ENCODE measurements at regions not wholly inside any gene's neighbourhood (a gene's known extent, or its start where the extent isn't known, plus 50 kb on each side); places are given as distances from the start of the nearest gene placed in this dataset.

DNA sequence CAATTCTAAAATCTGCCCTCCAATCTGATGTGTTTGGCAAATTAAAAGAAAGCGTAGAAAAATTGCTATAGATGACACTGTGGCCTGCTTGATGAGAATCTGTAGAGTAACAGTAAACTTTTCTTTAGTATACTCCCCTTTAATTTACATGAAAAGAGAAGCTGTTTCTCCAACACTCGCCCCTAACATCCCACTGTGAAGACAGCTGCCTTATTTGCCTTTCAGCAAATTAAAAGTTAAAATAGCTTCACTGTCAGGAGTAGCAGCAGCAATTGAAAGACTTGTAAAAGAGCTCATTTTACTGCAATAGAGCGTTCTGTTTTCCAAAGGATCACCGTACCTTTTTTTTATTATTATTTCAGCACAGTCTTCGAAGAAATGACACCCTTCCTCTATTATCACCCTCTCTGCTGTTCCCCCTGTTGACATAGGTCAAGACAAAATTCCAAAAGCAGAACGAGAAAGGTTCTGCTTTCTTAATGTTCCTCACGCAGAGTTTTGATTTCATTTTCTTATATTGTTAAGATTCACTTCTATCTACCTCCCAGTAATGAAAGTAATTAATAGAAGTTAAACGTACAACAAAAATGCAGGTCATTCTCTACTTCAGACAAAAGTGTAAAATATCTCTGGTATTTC is 153.5 kb upstream of the USP15 start:
- DNase-seq (ENCODE audit: low spot score) = no peak

DNA sequence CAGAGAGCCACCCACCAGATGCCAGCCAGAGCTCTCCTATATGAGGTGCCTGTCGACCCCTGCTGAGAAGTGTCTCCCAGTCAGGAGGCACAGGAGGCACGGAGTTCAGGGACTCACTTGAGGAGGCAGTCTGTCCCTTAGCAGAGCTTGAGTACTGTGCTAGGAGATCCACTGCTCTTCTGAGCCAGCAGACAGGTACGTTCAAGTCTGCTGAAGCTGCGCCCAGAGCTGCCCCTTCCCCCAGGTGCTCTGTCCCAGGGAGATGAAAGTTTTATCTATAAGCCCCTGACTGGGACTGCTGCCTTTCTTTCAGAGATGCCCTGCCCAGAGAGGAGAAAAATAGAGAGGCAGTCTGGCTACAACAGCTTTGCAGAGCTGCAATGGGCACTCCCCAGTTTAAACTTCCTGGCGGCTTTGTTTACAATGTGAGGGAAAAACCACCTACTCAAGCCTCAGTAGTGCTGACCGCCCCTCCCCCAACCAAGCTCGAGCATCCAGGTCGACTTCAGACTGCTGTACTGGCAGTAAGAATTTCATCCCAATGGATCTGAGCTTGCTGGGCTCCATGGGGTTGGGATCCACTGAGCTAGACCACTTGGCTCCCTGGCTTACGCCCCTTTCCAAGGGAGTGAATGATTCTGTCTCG is 146.7 kb upstream of the USP15 start:
- no peak for DNase-seq (ENCODE audit: low spot score)

- DNase-seq (ENCODE audit: low spot score) = no peak
Measured at GRCh38 chr12:62116986-62117385, 143.2 kb upstream of the USP15 start.

GRCh38 chr12:62123721-62124203 is 136.4 kb upstream of the USP15 start:
- DNase-seq (ENCODE audit: low spot score) = peak; percentile 40

GRCh38 chr12:62127516-62127915 is 132.7 kb upstream of the USP15 start:
- DNase-seq (ENCODE audit: low spot score) = no peak

GRCh38 chr12:62128175-62128975 is 131.8 kb upstream of the USP15 start:
- DNase-seq (ENCODE audit: low spot score) = peak; percentile 9

DNA sequence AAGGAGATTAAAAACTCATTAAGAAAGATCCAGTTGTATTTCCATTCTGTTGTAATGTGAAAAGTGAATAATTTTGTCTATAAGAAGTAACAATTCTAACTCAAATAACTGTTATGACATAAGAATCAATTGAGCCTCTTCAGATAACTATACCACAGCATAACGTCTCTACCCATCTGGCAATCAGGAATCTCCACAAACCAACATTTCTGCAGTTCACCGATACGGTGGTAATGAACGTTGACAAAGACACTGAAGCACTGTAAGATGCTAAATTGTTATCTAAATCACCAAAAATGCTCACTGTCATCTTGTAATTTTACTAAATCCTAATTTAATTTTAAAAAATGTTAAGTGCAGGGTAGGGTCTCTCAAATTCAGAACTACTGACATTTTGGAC is 130.9 kb upstream of the USP15 start:
- DNase-seq (ENCODE audit: low spot score) = no peak

GRCh38 chr12:62130402-62130801 is 129.8 kb upstream of the USP15 start:
- no peak for DNase-seq (ENCODE audit: low spot score)

DNA sequence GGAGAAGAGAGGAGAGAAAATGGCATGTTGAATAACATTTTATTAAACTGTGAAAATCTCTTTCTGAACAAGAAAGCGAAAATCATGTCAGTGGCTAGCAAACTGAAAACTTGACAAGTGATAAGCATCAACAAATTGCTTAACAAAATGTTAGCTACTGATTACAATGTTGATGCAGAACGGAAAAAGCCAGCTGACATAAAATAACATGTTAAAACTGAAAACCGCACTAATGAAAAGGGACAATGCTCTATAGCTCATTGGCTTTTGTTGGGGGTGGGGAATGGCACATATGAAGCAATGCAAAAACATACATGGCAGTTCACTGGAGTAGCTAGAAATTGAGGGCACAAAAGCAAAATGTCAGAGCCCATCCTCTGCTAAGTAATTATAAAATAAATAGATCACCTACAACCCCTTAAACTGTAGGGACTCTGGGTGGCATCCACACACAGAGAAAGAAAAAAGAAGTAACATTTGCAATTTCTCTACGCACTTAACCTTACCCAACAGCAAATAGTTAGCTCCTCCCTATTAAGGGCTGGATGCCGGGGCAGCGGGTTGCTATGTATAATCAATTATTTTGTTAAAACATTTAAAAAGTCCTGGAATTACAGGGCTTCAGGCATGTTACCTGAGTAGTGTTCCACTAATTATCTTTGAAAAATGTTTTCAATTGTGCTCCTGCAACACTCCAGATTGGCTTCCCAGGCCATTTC is 129.2 kb upstream of the USP15 start:
- DNase-seq (ENCODE audit: low spot score) = no peak

- no peak for DNase-seq (ENCODE audit: low spot score)
Measured at GRCh38 chr12:62133440-62133839, 126.8 kb upstream of the USP15 start.

DNA sequence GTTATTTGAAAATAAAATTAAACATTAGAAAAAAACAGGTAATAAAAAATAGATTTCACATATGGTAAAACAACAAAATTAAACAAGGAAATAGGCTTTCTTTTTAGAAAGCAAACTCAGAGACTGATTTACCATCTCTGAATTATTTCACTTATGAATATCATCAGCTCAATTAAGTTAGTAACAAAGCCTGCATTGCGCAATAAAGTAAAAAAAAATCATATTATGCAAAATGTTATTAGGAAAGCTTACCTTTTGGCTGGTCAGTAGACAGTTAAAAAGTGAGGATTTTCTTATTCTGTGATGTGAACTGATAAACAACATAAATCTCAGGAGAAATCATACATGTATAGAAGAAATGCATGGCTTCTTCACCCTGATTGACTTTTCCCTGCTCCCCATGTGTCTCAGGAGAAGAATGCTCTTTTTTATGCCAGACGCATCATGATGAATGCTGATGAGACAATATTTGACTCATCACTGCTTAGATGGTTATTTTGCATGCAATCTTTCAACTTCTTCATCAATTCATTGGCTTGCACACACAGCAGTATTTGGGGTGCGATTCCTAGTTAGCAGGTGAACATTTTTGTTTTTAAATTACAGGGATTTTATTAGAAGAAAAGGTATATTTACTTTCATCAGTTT is 124.5 kb upstream of the USP15 start:
- no peak for DNase-seq (ENCODE audit: low spot score)

DNA sequence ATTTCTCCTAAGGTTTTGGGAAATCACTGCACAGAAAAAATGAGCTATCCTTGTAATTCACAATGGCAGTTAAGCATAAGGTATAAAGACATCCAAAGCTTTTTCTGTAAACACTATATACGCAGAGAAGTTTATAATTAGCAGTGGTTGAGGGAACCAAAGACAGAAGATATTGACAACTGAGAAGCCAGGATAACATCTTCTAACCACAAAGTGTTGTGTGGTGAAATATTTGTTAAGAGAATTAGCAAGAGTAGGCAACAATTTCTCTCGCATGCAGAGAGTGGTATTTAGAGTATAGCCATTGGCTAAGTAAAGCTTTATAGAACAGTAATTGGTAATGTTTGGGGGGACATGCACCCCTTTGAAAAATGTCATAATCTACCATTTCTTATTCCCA is 123.7 kb upstream of the USP15 start:
- DNase-seq (ENCODE audit: low spot score) = no peak

DNA sequence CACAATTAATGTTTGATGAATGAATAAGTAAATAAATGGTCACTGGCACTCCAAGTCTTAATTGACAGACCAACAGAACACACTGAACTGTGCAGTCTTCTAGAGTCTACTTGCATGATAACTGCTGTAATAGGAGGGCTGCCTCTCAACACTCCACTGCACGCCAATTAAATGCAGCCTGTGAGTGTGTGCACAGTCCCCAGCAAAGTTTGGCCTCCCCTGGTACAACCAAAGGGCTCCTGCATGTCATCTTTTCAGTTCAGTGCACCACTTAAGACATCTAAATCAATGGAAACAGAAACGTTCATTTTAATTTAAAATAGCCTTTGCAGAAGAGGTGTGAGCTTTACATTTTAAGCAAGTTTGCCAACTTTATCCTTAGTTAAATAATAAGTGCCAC is 121.7 kb upstream of the USP15 start:
- DNase-seq (ENCODE audit: low spot score) = no peak

DNA sequence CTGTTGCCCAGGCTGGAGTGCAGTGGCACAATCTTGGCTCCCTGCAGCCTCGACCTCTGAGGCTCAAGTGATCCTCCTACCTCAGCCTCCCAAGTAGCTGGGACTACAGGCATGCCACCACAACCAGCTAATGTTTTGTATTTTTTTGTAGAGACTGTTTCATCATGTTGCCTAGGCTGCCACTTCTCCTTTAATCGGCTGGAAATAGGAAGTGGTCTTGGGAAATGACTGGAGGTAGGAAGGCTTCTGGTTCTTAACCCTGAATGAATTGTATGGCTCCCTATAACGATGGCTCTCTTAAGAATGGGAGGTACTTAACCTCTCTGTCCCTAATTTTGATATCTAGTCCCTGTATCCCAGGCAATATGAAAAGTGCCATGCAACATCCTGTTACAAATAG is 113.9 kb upstream of the USP15 start:
- DNase-seq (ENCODE audit: low spot score) = no peak

GRCh38 chr12:62158013-62158412 is 102.2 kb upstream of the USP15 start:
- DNase-seq (ENCODE audit: low spot score) = no peak

- DNase-seq (ENCODE audit: low spot score) = no peak
Measured at GRCh38 chr12:62158461-62159360, 101.5 kb upstream of the USP15 start.

- DNase-seq (ENCODE audit: low spot score) = no peak
Measured at GRCh38 chr12:62162214-62162613, 98.0 kb upstream of the USP15 start.

- DNase-seq (ENCODE audit: low spot score) = no peak
Measured at GRCh38 chr12:62163368-62163767, 96.8 kb upstream of the USP15 start.

- no peak for DNase-seq (ENCODE audit: low spot score)
Measured at GRCh38 chr12:62164036-62164435, 96.2 kb upstream of the USP15 start.

DNA sequence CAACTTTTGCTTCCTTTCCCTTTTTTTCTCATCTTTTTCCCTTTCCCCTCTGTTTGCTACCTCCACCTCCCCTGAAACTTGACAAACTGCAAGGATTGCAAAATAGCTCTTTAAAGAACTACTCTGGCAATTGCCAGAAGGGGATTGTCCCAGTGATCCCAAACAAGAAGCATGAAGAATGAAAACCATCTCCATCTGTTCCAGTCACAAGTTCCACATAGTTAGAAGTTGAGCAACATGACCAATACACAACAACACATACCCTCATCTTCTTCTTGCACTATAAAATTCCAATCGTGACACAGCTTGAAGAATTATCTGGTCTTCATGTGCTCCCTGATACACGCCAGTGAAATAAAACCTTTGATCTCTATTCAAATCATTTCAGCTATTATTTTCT is 93.7 kb upstream of the USP15 start:
- DNase-seq (ENCODE audit: low spot score) = no peak

DNA sequence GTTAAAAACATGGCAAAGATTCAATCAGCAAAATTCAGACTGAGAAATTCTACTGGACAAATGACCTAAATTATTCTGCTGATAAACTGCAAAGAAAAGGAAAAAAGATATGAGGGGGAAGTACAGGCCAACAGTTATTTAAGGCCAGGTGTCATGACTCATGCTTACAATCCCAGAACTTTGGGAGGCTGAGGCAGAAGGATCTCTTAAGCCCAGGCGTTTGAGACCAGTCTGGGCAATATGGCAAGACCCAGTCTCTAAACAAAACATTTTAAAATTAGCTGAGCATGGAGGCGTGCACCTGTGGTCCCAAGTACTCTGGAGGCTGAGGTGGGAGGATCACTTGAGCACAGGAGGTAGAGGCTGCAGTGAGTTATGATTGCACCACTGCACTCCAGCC is 91.8 kb upstream of the USP15 start:
- DNase-seq (ENCODE audit: low spot score) = no peak
